GM18519 (cell line): ENCODE measurements at regions not wholly inside any gene's neighbourhood (a gene's known extent, or its start where the extent isn't known, plus 50 kb on each side); places are given as distances from the start of the nearest gene placed in this dataset.

Experiments used
- ATAC-seq: cut with Tn5 transposase; IDR thresholded peaks from one replicate; pipeline ENCODE4 v1.9.1; 2021; ENCODE audit warnings: mild to moderate bottlenecking, moderate library complexity; ENCODE audit not compliant: unreplicated experiment, low FRiP score

GRCh38 chr1:83606416-83606955 lies 392.4 kb downstream of the TTLL7 start:
- ATAC-seq, result no peak

- no peak for ATAC-seq
These were observed 402.6 kb downstream of the TTLL7 start for GRCh38 chr1:83596331-83596730.

- no peak for ATAC-seq
These were observed 405.9 kb downstream of the TTLL7 start for GRCh38 chr1:83593073-83593472.

DNA sequence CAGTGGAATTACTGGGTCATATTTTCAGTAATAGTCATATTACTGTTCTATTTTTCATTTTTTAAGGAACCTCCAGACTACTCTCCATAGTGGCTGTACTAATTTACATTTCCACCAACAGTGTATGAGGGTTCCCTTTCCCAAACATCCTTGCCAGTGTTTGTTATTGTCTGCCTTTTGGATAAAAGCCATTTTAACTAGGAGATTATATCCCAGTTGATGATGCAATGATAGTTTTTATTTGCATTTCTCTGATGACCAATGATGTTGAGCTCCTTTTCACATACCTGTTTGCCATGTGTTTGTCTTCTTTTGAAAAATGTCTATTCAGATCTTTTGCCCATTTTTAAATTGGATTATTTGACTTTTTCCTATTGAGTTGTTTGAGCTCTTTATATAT lies 410.8 kb downstream of the TTLL7 start:
- no peak for ATAC-seq

DNA sequence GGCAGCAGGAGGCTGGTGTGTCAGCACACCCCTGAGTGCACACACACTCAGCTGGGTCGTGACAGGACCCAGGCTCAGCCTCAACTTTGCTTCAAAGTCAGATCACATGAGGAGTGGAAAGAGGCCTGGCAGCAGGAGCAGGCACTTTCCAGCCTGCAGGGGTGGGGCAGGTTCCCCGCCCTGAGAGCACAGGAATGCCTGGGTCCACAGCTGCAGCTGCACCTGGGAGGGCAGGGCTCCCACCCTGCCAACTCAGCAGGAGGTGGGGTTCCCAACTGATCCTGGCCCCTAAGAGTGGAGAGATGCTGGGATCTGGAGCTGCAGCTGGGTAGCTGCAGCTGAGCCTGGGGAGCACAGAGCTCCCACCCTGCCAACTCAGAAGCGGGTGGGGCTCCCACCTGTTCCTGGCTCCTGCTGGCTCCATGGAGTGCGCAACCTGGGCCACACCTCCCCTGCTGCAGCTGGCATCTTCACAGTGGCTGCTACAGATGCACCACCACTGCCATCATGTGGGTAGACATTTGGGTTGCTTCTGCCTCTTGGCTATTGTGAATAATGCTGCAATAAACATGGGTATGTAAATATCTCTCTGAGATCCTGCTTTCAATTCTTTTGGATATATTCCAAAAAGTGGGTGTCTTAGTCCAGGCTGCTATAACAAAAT lies 415.4 kb downstream of the TTLL7 start:
- ATAC-seq, result no peak

DNA sequence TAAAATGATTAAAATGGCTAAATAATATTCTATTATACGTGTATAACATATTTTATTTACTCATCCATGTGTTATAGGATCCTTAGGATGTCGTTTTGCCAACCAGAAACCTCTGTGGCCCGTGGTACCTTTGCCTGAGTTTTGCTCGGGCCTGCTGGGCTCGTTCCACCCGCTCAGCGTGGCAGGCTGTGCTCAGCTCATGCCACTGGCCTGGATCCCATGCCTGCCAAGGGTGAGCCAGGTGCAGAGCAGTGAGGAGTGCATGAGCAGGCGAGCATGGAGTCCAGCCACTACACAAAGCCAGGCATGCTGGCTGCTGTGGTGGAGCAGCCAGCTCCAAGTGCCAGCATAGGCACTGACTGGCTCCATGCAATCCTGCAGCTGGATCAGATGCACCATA lies 417.2 kb downstream of the TTLL7 start:
- ATAC-seq, result no peak

- ATAC-seq, result no peak
These were observed 424.1 kb downstream of the TTLL7 start for GRCh38 chr1:83574791-83575190.

DNA sequence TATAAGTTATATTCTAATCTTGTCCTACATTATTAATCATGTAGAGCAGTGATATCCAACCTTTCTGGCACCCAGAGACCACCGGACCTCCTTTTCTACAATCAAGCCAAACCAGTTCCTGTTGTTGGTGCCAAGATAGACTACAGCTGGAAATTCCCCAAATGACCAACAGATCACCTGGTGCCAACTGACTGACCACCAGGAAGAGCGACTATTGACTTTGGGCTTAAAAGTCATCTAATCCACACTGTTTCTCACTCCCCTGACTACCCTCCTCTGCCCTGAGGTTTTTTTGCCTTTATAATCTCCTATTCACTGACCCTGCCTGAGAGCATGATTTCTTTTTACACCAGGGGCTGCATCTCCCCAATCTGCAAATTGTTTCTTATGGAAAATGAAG lies 425.2 kb downstream of the TTLL7 start:
- ATAC-seq, result no peak

- no peak for ATAC-seq
These were observed 427.4 kb downstream of the TTLL7 start for GRCh38 chr1:83571536-83571935.

GRCh38 chr1:83561346-83561745 lies 437.6 kb downstream of the TTLL7 start:
- ATAC-seq, result no peak

DNA sequence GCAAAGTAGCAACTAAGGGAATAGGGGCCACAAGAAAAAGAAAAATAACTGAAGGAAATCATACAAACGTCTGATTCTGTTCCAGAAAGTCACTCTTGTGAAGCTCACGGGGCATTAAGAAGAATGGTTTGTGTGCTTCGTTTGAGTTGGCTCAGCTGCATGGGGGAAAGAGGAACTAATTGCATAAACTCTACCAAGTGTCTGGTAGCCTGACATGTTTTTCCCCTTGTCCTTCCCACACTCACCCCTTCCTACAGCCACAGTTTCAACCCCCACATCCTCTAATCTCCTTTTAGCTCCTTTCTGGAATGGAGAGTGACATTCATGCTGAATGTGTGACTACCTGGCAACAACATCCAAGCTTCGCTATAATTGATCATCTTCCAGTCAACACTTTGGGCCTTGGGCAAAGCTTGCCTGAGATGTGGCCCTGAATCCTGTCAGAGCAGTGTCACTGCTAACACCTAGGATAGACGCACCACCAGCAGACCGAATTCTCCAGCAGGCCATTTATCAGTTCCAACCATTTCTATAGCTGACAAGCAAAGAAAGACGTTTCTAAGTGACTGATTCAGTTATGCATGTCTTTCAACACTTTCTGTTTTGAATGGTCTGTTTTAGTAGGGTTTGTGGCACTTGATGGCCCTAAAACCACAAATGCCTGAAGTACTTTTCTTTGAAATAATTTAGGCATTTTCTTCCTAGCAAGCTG lies 439.6 kb downstream of the TTLL7 start:
- peak; percentile 40 for ATAC-seq

DNA sequence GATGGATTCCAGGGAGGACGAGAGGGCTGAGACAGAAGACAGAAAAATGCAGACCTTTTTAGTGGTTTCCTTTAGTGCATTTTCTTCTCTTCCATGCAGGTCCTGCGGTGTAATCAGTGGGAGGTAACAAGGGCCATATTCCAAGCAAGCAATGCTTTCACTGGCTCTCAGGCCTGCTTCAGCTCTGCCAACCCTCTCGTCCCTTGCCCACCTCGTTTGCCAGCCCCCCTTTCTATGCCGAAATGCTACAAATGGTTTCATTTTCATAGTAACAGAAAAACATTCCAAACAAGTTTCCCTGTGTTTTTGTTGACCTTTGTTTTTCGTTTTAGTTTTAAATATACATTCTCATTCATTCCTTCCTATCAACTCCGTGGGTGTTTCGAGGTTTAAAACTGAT lies 443.1 kb downstream of the TTLL7 start:
- ATAC-seq, result no peak

GRCh38 chr1:83554174-83554573 lies 444.8 kb downstream of the TTLL7 start:
- no peak for ATAC-seq

- no peak for ATAC-seq
These were observed 446.1 kb downstream of the TTLL7 start for GRCh38 chr1:83552820-83553219.

DNA sequence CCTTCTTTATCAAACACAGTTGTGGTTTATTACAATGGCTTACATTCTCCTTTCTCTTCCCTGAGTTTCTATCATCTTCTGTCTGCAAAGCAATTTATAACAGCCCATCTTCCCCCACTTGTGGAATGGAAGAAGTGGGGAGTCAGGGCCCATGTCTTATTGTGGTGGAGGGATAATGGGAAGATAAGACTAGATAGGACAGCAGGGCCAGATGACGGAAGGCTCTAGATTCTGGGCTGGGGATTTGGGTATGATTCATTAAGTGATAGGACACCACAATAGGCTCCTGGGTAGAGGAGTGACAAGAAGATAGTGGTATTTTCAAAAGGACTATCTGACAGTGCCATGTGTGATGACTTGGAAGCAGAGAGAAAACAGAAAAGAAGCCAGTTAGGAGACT lies 450.6 kb downstream of the TTLL7 start:
- no peak for ATAC-seq

GRCh38 chr1:83547901-83548300 lies 451.0 kb downstream of the TTLL7 start:
- no peak for ATAC-seq

DNA sequence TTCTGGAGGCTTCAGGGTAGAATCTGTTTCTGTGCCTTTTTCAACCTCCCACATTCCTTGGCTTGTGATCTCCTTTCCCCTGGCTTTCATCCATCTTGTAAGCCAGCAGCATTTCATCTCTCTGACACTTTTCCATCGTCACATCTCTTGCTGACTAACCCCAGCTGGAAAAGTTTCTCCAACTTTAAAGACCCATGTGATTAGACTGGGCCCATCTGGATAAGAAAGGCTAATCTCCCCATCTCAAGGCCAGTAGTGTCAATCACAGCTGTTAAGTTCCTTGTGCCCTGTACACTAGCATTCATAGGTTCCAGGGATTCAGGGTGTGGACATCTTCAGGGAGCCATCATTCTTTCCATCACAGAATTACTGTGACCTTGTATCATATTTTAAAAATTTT lies 452.1 kb downstream of the TTLL7 start:
- ATAC-seq, result no peak

GRCh38 chr1:83545066-83545862 lies 453.7 kb downstream of the TTLL7 start:
- ATAC-seq, result no peak

GRCh38 chr1:83543222-83543973 lies 455.5 kb downstream of the TTLL7 start:
- ATAC-seq, result no peak

DNA sequence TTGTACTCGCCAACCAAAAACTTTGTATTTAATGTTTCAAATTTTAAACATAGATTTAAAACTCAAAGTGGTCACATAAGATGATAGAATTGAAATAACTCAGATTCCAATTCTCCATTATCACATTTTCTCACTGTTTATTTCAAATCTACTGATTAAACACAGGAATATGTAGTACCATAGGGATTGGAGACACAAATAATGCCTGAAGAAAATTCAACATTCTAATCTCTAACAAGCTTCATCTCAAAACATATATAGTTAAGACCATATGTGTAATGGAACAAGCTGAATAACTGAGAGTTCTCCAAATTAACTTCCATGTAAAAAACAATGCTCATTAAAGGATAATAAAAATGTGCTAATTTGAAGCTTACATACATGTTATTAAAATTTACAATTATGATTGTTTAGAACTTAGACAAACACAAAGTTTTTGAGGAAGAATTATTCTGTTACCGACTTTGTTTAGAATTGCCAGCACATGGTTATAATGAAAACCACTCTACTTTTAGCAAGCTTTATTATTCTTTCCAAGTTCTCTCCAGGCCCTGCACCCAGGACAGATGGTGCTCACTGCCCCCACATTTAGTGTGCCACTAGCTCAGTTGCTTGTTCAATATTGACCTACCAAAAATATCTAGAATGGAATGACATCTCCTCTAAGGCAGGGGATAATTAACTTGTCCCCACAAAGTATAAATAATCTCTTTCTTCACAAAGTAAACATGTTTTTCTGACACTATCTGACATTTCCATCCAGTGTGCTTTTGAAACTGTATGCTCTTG lies 467.2 kb downstream of the TTLL7 start:
- no peak for ATAC-seq
